HG02571 (cell line): ENCODE measurements at regions not wholly inside any gene's neighbourhood (a gene's known extent, or its start where the extent isn't known, plus 50 kb on each side); places are given as distances from the start of the nearest gene placed in this dataset.
A peak's percentile ranks its signal among the peaks of the same experiment; 100 is the strongest.
"Not testable (repeated sequence)": the region's sequence is repeated elsewhere in the genome, so short reads cannot be mapped to it uniquely, and the experiment has no call there.

Experiments used
- ATAC-seq: cut with Tn5 transposase; IDR thresholded peaks from one replicate; pipeline ENCODE4 v1.9.1; 2021; ENCODE audit warnings: mild to moderate bottlenecking, moderate library complexity; ENCODE audit not compliant: unreplicated experiment

GRCh38 chr2:31813016-31813415 lies 197.8 kb downstream of the MEMO1 start:
- no peak for ATAC-seq

- ATAC-seq: peak; percentile 92
Observed at GRCh38 chr2:31812051-31812798, 198.6 kb downstream of the MEMO1 start.

- no peak for ATAC-seq
Observed at GRCh38 chr2:31811482-31811881, 199.3 kb downstream of the MEMO1 start.

GRCh38 chr2:31810200-31810917 lies 200.4 kb downstream of the MEMO1 start:
- ATAC-seq: no peak

GRCh38 chr2:31805688-31806087 lies 205.1 kb downstream of the MEMO1 start:
- no peak for ATAC-seq

- not testable (repeated sequence) for ATAC-seq
Observed at GRCh38 chr2:31803481-31804153, 207.2 kb downstream of the MEMO1 start.

- ATAC-seq: no peak
Observed at GRCh38 chr2:31802711-31803110, 208.1 kb downstream of the MEMO1 start.

- not testable (repeated sequence) for ATAC-seq
Observed at GRCh38 chr2:31799282-31799681, 211.5 kb downstream of the MEMO1 start.

GRCh38 chr2:31788273-31788672 lies 207.5 kb upstream of the SRD5A2 start:
- no peak for ATAC-seq

GRCh38 chr2:31785876-31786275 lies 205.1 kb upstream of the SRD5A2 start:
- no peak for ATAC-seq

GRCh38 chr2:31784868-31785267 lies 204.1 kb upstream of the SRD5A2 start:
- ATAC-seq: no peak

- not testable (repeated sequence) for ATAC-seq
Observed at GRCh38 chr2:31783446-31784091, 202.8 kb upstream of the SRD5A2 start.

- no peak for ATAC-seq
Observed at GRCh38 chr2:31778153-31778552, 197.4 kb upstream of the SRD5A2 start.

- no peak for ATAC-seq
Observed at GRCh38 chr2:31770741-31771140, 190.0 kb upstream of the SRD5A2 start.

- no peak for ATAC-seq
Observed at GRCh38 chr2:31765078-31765945, 184.6 kb upstream of the SRD5A2 start.

GRCh38 chr2:31764169-31764568 lies 183.4 kb upstream of the SRD5A2 start:
- no peak for ATAC-seq

- ATAC-seq: no peak
Observed at GRCh38 chr2:31762085-31762484, 181.3 kb upstream of the SRD5A2 start.

GRCh38 chr2:31757351-31757750 lies 176.6 kb upstream of the SRD5A2 start:
- not testable (repeated sequence) for ATAC-seq

GRCh38 chr2:31748746-31749145 lies 168.0 kb upstream of the SRD5A2 start:
- ATAC-seq: not testable (repeated sequence)

GRCh38 chr2:31748041-31748440 lies 167.3 kb upstream of the SRD5A2 start:
- no peak for ATAC-seq
